ENCODE measurements at regions not wholly inside any gene's neighbourhood (a gene's known extent, or its start where the extent isn't known, plus 50 kb on each side); places are given as distances from the start of the nearest gene placed in this dataset.

- CTCF ChIA-PET = no interaction called here
- DNase-seq (no peak), ATAC-seq (ENCODE audit: poor library complexity) (no peak)
- Mint-ChIP-seq H3K4me1 (ENCODE audit: low read depth) (no peaks in the 10 kb centered on the region), H3K36me3 (ENCODE audit: low read depth) (no peaks in the 10 kb centered on the region), H3K4me3 (no peak overlapping the region), H3K27me3 (no peaks in the 10 kb centered on the region), H3K27ac (no peak overlapping the region), H3K9me3 (peaks cover 14% of the 10 kb centered on the region)
- POLR2A ChIA-PET = no interaction called here
- Histone ChIP-seq H3K27me3 (ENCODE audit: control insufficient read depth in 1 of 2, insufficient read depth in 2 of 2, low read length in 2 of 2) (no peaks in the 10 kb centered on the region), H3K9me3 (ENCODE audit: control insufficient read depth in 1 of 2, insufficient read depth in 1 of 2, low read length in 2 of 2) (peaks cover 0 to 3% of the 10 kb centered on the region in 2 experiments), H3K27ac (ENCODE audit: low read depth in 1 of 2, low read length in 2 of 2) (no peak overlapping the region), H3K4me1 (ENCODE audit: insufficient read depth, low read length) (no peaks in the 10 kb centered on the region), H3K36me3 (ENCODE audit: insufficient read depth, low read length) (no peaks in the 10 kb centered on the region), H3K4me3 (ENCODE audit: low read length) (no peak overlapping the region)
- intact Hi-C loops (cut with DNase I, micrococcal nuclease) = no loop called here
- TF ChIP-seq CTCF (IDR thresholded peaks at IDR 0.05) = no peak
These were observed 356.5 kb upstream of the TUSC1 start for GRCh38 chr9:26034786-26035185.

GRCh38 chr9:26033336-26033735, 355.1 kb upstream of the TUSC1 start:
- H3K9me3 Mint-ChIP-seq = peaks cover 11% of the 10 kb centered on the region
- TF ChIP-seq CTCF (IDR thresholded peaks at IDR 0.05) = no peak
- intact Hi-C loops (cut with DNase I, micrococcal nuclease) = no loop called here
- no peak overlapping the region for H3K4me3 Mint-ChIP-seq
- H3K36me3 Mint-ChIP-seq (ENCODE audit: low read depth) = no peaks in the 10 kb centered on the region
- no peak overlapping the region for H3K27ac ChIP-seq (ENCODE audit: low read depth in 1 of 2, low read length in 2 of 2)
- DNase-seq (no peak), ATAC-seq (ENCODE audit: poor library complexity) (no peak)
- H3K27me3 Mint-ChIP-seq = no peaks in the 10 kb centered on the region
- POLR2A ChIA-PET = no interaction called here
- CTCF ChIA-PET = no interaction called here
- H3K36me3 ChIP-seq (ENCODE audit: insufficient read depth, low read length) = no peaks in the 10 kb centered on the region
- H3K9me3 ChIP-seq (ENCODE audit: control insufficient read depth in 1 of 2, insufficient read depth in 1 of 2, low read length in 2 of 2) = peaks cover 0 to 3% of the 10 kb centered on the region in 2 experiments
- no peaks in the 10 kb centered on the region for H3K27me3 ChIP-seq (ENCODE audit: control insufficient read depth in 1 of 2, insufficient read depth in 2 of 2, low read length in 2 of 2)
- no peaks in the 10 kb centered on the region for H3K4me1 ChIP-seq (ENCODE audit: insufficient read depth, low read length)
- H3K27ac Mint-ChIP-seq = no peak overlapping the region
- no peaks in the 10 kb centered on the region for H3K4me1 Mint-ChIP-seq (ENCODE audit: low read depth)
- no peak overlapping the region for H3K4me3 ChIP-seq (ENCODE audit: low read length)

GRCh38 chr9:26026423-26027100, 348.3 kb upstream of the TUSC1 start:
- Histone ChIP-seq H3K4me1 (ENCODE audit: insufficient read depth, low read length) (no peaks in the 10 kb centered on the region), H3K36me3 (ENCODE audit: insufficient read depth, low read length) (no peaks in the 10 kb centered on the region), H3K27me3 (ENCODE audit: control insufficient read depth in 1 of 2, insufficient read depth in 2 of 2, low read length in 2 of 2) (no peaks in the 10 kb centered on the region), H3K27ac (ENCODE audit: low read depth in 1 of 2, low read length in 2 of 2) (no peak overlapping the region), H3K4me3 (ENCODE audit: low read length) (no peak overlapping the region), H3K9me3 (ENCODE audit: control insufficient read depth in 1 of 2, insufficient read depth in 1 of 2, low read length in 2 of 2) (no peaks in the 10 kb centered on the region)
- ATAC-seq (ENCODE audit: poor library complexity) = no peak
- intact Hi-C loops (cut with DNase I, micrococcal nuclease) = no loop called here
- peaks cover 10% of the 10 kb centered on the region for H3K9me3 Mint-ChIP-seq
- no peak for DNase-seq
- ChIA-PET CTCF (no interaction called here), POLR2A (no interaction called here)
- no peak overlapping the region for H3K27ac Mint-ChIP-seq
- H3K4me3 Mint-ChIP-seq = no peak overlapping the region
- H3K27me3 Mint-ChIP-seq = no peaks in the 10 kb centered on the region
- H3K36me3 Mint-ChIP-seq (ENCODE audit: low read depth) = no peaks in the 10 kb centered on the region
- no peak for TF ChIP-seq CTCF (IDR thresholded peaks at IDR 0.05)
- H3K4me1 Mint-ChIP-seq (ENCODE audit: low read depth) = no peaks in the 10 kb centered on the region

All from CD4-positive, alpha-beta T cell (primary cell).